Suprapubic skin (tissue), 4 donors: ENCODE measurements at regions not wholly inside any gene's neighbourhood (a gene's known extent, or its start where the extent isn't known, plus 50 kb on each side); places are given as distances from the start of the nearest gene placed in this dataset.

Experiments used
- DNase-seq, 2 donors: peaks; one replicate each; pipeline ENCODE4 v3.0.0-alpha.2; 2019; ENCODE audit warnings: low spot score in 2 of 2
- H3K27ac ChIP-seq: fragments of 200-600 bp; sonication (generic); one replicate; pipeline ENCODE4 v1.5.1; 2019
- H3K27me3 ChIP-seq: fragments of 200-600 bp; sonication (generic); one replicate; pipeline ENCODE4 v1.5.1; 2019
- H3K36me3 ChIP-seq: fragments of 200-600 bp; sonication (generic); one replicate; pipeline ENCODE4 v1.5.1; 2019
- H3K4me1 ChIP-seq: fragments of 200-600 bp; sonication (generic); one replicate; pipeline ENCODE4 v1.5.1; 2019
- H3K4me3 ChIP-seq: fragments of 200-600 bp; sonication (generic); one replicate; pipeline ENCODE4 v1.5.1; 2019; ENCODE audit warnings: mild to moderate bottlenecking
- H3K9me3 ChIP-seq: fragments of 200-600 bp; sonication (generic); one replicate; pipeline ENCODE4 v1.5.1; 2019
- EP300 ChIP-seq: sonication (generic); formaldehyde crosslinking; IDR thresholded peaks from one replicate; pipeline ENCODE4 v1.6.1; 2017; ENCODE audit warnings: antibody characterized with exemption
- POLR2A ChIP-seq, 2 donors: fragments of 450-650 bp; IDR thresholded peaks; one replicate each; pipeline ENCODE4 v1.6.1; 2017; ENCODE audit warnings: antibody characterized with exemption in 2 of 2, mild to moderate bottlenecking in 2 of 2, moderate library complexity in 2 of 2
- POLR2AphosphoS5 ChIP-seq, 3 donors: sonication (generic); formaldehyde crosslinking; IDR thresholded peaks; one replicate each; pipeline ENCODE4 v1.6.1; 2017; ENCODE audit warnings: antibody characterized with exemption in 3 of 3
- WGBS: methylation state at CpG from one replicate; pipeline ENCODE4 v1.1.5; 2018; 5-methylcytosine and 5-hydroxymethylcytosine counted together
- TF ChIP-seq, protein P1 (sequence below), 2 donors: fragments of 200-600 bp in 1 of 2; fragments of 450-650 bp in 1 of 2; sonication (generic) in 1 of 2; IDR thresholded peaks; one replicate each; pipeline ENCODE4 v1.5.1; 2016 to 2019; ENCODE audit warnings: antibody characterized with exemption in 2 of 2, mild to moderate bottlenecking in 1 of 2, moderate library complexity in 1 of 2

DNA sequence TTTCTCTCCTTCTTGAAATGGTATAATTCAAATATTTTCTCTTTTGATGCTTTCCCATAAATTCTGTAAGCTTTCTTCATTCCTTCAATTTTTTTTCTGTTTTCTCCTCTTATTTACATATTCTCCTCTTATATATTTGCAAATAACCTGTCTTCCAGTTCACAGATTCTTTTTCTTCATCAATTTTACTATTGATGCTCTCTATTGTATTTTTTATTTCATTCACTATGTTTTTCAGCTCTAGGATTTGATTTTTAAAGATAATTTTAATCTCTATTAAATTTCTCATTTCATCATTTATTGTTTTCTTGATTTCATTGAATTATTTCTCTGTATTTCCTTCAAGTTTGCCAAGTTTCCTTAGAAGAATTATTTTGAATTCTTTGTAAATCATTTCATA, 54.0 kb upstream of the PRPS1L1 start:
- H3K27me3 ChIP-seq: peaks cover 9% of the 10 kb centered on the region
- peaks cover 7% of the 10 kb centered on the region for H3K4me1 ChIP-seq
- peaks cover 9% of the 10 kb centered on the region for H3K9me3 ChIP-seq
- no peak overlapping the region for H3K4me3 ChIP-seq
- no peak for DNase-seq
- H3K27ac ChIP-seq: no peak overlapping the region
- TF ChIP-seq EP300: no peak
- TF ChIP-seq POLR2AphosphoS5 (IDR thresholded peaks at IDR 0.05): no peak
- no peak for TF ChIP-seq POLR2A (IDR thresholded peaks at IDR 0.05)
- TF ChIP-seq, protein P1, sequence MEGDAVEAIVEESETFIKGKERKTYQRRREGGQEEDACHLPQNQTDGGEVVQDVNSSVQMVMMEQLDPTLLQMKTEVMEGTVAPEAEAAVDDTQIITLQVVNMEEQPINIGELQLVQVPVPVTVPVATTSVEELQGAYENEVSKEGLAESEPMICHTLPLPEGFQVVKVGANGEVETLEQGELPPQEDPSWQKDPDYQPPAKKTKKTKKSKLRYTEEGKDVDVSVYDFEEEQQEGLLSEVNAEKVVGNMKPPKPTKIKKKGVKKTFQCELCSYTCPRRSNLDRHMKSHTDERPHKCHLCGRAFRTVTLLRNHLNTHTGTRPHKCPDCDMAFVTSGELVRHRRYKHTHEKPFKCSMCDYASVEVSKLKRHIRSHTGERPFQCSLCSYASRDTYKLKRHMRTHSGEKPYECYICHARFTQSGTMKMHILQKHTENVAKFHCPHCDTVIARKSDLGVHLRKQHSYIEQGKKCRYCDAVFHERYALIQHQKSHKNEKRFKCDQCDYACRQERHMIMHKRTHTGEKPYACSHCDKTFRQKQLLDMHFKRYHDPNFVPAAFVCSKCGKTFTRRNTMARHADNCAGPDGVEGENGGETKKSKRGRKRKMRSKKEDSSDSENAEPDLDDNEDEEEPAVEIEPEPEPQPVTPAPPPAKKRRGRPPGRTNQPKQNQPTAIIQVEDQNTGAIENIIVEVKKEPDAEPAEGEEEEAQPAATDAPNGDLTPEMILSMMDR (IDR thresholded peaks at IDR 0.05): no peak
- H3K36me3 ChIP-seq: no peaks in the 10 kb centered on the region

DNA sequence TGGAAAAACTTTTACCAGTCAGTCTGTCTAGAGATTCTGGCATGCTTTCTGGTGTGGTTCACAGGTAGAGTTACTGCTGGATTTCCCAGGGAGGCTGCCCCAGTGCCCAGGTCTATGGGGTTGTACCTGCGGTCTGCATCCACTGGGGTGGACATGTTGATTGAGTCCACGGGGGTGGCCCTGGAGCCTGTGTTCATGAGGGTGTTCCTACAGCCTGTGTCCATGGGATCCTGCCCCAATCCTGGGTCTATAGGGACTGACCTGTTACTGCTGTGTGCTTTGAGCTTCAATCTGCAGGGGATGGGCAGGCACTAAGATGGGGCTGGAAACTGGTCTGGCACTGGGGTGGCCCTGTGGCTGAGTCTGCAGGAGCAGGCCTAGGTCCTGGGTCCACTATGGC, 54.5 kb upstream of the PRPS1L1 start:
- TF ChIP-seq POLR2AphosphoS5 (IDR thresholded peaks at IDR 0.05) (no peak), EP300 (no peak), POLR2A (IDR thresholded peaks at IDR 0.05) (no peak)
- TF ChIP-seq, protein P1 (IDR thresholded peaks at IDR 0.05): no peak
- H3K27ac ChIP-seq: no peak overlapping the region
- peaks cover 9% of the 10 kb centered on the region for H3K9me3 ChIP-seq
- 85% methylated on average over 2 of the region's 2 CpGs for WGBS
- peaks cover 9% of the 10 kb centered on the region for H3K4me1 ChIP-seq
- no peaks in the 10 kb centered on the region for H3K36me3 ChIP-seq
- peaks cover 13% of the 10 kb centered on the region for H3K27me3 ChIP-seq
- DNase-seq: no peak
- no peak overlapping the region for H3K4me3 ChIP-seq

DNA sequence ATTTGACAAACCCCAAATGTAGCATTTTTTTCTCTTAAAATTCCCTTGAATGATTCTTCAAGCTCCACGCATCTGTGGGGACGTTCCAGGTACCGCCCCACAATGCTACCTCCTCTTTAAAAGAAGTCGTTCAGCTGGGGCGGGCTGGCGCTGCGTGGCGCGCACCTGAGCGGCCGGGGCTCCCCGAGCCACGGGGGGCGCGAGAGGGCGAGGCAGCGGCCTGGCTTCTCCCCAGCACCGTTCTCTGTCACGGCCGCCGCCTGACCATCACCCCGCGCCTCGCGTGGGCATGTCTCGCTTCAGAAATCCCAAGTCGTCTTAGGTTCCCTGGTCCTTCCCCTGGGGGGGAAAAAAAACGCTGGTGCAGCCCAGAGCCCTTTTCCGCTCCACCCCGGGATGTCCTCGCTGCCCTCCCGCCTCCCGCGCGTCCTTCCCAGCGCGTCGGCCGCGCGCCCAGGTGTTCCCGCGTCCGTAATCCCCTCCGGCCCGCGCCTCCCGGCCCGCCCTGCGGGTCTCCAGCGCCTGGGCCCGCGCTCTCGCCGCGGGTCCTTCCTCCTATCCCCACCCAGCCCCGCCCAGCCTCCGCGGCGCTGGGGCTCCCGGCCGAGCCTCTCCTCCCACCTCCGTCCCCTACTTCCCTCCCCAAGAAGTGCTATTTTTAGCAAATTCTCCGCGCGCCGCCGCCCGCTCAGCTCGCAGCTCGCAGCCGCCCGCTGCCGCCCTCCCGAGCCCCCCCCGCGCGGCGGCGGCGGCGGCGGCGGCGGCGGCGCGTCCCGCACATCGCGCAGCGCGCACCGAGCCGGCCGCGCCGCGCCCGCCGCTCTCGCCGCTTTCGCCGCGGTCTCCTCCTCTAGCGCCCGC, 58.7 kb upstream of the PRPS1L1 start:
- Histone ChIP-seq H3K9me3 (peaks cover 9% of the 10 kb centered on the region), H3K4me3 (peak overlapping the region; percentile 70), H3K27me3 (peaks cover 15% of the 10 kb centered on the region), H3K36me3 (no peaks in the 10 kb centered on the region), H3K4me1 (peaks cover 13% of the 10 kb centered on the region), H3K27ac (peak overlapping the region; percentile 17)
- peak in 1 of 2 donors; percentile 61 for DNase-seq
- TF ChIP-seq EP300: no peak
- TF ChIP-seq, protein P1 (IDR thresholded peaks at IDR 0.05): peak in 1 of 2 donors; percentile 12
- WGBS: 2% methylated on average over 36 of the region's 108 CpGs

DNA sequence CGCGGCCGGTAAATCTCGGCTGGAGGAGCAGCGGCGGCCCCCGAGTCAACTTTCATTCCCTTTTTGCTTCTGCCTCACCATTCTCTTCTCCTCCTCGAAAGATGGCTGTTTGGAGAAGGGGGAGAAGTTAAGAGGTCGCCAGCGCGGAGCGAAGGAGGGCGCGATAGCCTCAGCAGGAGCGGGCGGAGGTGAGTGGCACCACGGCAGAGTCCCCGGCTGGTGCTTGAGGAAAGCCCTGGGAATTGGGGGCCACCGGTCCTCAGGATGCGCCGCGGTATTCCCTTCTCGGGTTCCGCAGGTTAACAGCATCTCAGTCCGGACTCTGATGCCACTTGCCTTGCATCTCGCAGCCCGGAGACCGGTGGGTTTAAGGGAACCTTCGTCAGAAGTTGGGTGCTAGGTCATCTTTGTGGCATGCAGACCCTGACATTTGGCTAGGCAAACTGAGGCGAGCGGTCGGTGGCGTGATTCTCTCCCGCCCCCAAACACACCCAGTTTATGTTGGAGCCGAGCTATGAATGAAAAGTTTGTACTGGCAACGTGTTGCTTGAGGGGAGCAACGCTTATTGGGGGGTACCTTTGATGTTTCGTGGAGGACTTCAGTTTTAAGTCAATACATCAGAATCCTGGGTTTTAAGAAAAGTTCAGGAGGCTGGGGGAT, 59.5 kb upstream of the PRPS1L1 start:
- no peak overlapping the region for H3K27ac ChIP-seq
- 23% methylated on average over 27 of the region's 38 CpGs for WGBS
- H3K4me1 ChIP-seq: peaks cover 13% of the 10 kb centered on the region
- TF ChIP-seq POLR2A (IDR thresholded peaks at IDR 0.05): no peak
- H3K36me3 ChIP-seq: no peaks in the 10 kb centered on the region
- H3K4me3 ChIP-seq: peak overlapping the region; percentile 70
- H3K27me3 ChIP-seq: peaks cover 15% of the 10 kb centered on the region
- H3K9me3 ChIP-seq: peaks cover 4% of the 10 kb centered on the region
- DNase-seq: no peak

DNA sequence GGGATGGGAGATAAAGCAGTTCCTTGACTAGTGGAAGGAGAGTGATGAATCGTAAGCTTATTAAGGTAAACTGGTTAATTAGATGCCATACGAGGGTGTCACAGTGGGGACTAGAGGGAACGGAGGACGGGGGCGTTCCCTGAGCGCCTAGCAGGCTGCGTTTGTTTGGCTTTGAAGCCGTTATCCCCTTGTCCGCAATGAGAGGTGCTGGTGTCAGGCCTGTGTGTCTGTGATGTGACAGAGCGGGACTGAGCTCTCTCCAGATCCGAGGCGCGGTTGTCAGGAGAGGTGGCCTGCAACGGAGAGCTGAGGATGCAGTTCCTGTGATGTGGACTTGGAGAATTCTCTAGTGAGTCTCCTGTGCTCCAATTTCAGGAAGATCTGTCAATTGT, 60.0 kb upstream of the PRPS1L1 start:
- Histone ChIP-seq H3K4me3 (peak overlapping the region; percentile 70), H3K36me3 (no peaks in the 10 kb centered on the region), H3K4me1 (peaks cover 13% of the 10 kb centered on the region), H3K27ac (no peak overlapping the region), H3K27me3 (peaks cover 10% of the 10 kb centered on the region), H3K9me3 (peaks cover 1% of the 10 kb centered on the region)
- DNase-seq: no peak
- WGBS: 54% methylated on average over 14 of the region's 14 CpGs
- no peak for TF ChIP-seq EP300
- TF ChIP-seq, protein P1 (IDR thresholded peaks at IDR 0.05): no peak
- TF ChIP-seq POLR2AphosphoS5 (IDR thresholded peaks at IDR 0.05): no peak
- TF ChIP-seq POLR2A (IDR thresholded peaks at IDR 0.05): no peak
